ENCODE measurements at regions not wholly inside any gene's neighbourhood (a gene's known extent, or its start where the extent isn't known, plus 50 kb on each side); places are given as distances from the start of the nearest gene placed in this dataset.

DNA sequence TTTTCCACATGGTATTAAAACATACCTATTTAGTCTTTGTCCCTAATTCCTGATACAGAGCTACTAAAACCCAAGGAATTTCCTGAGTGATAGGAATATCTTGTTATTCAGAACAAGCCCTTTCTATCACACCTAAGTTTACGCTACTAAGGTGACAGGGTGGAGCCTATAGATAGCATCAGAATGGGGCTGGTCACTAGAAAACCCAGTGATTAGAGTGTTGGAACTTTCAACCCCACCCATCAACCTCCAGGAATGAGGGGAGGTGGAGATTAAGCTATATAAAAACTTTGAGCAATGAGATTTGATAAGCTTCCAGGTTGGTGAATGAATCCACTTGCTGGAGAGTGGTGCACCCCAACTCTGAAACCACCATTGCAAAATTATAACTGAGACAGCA is 62.1 kb upstream of the RNU6-1 start:
- Histone ChIP-seq H3K27ac (no peak overlapping the region), H3K4me1 (no peaks in the 10 kb centered on the region), H3K9me3 (no peaks in the 10 kb centered on the region), H3K36me3 (no peaks in the 10 kb centered on the region), H3K27me3 (no peaks in the 10 kb centered on the region), H3K4me3 (no peak overlapping the region)
- intact Hi-C loops (cut with DNase I): no loop called here
- ATAC-seq (no peak), DNase-seq (no peak)
- TF ChIP-seq, protein P1, sequence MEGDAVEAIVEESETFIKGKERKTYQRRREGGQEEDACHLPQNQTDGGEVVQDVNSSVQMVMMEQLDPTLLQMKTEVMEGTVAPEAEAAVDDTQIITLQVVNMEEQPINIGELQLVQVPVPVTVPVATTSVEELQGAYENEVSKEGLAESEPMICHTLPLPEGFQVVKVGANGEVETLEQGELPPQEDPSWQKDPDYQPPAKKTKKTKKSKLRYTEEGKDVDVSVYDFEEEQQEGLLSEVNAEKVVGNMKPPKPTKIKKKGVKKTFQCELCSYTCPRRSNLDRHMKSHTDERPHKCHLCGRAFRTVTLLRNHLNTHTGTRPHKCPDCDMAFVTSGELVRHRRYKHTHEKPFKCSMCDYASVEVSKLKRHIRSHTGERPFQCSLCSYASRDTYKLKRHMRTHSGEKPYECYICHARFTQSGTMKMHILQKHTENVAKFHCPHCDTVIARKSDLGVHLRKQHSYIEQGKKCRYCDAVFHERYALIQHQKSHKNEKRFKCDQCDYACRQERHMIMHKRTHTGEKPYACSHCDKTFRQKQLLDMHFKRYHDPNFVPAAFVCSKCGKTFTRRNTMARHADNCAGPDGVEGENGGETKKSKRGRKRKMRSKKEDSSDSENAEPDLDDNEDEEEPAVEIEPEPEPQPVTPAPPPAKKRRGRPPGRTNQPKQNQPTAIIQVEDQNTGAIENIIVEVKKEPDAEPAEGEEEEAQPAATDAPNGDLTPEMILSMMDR (IDR thresholded peaks at IDR 0.05): no peak

DNA sequence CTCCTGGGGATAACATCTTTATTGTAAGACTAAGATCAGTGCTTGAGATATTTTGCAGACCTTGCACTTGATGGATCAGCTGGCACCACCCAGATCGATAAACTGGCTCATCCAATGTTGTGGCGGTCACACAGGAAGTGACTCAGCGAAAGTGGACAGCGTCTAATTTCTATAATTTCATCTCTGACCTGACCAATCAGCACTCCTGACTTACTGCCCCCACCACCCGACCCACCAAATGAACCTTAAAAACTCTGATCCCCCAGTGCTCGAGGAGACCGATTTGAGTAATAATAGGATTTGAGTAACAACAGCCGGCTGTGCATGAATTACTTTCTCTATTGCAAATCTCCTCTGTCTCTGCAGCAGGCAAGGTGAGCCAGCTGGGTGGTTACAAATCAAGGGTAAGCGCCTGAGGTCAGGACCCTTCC is 62.7 kb upstream of the RNU6-1 start:
- intact Hi-C loops (cut with DNase I): no loop called here
- Histone ChIP-seq H3K27ac (no peak overlapping the region), H3K4me3 (no peak overlapping the region), H3K4me1 (no peaks in the 10 kb centered on the region), H3K27me3 (no peaks in the 10 kb centered on the region), H3K9me3 (no peaks in the 10 kb centered on the region), H3K36me3 (no peaks in the 10 kb centered on the region)
- ATAC-seq (no peak), DNase-seq (no peak)
- TF ChIP-seq, protein P1 (IDR thresholded peaks at IDR 0.05): no peak

DNA sequence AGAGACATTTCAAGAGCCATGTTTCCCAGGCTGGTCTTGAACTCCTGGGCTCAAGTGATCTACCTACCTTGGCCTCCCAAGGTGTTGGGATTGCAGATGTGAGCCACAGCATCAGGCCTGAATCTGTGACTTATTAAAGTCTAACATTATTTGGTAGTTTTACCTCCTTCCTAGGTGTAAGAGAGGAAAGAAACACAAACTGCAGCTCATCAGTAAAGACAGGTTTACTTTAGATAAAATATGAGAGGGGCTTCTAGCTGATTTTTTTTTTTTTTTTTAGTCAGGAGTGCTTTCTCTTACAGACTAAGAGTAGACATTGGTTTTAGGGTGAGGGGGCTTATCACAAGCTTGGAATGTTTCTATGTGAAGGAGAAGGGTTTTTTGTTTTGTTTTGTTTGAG is 63.9 kb upstream of the RNU6-1 start:
- intact Hi-C loops (cut with DNase I): no loop called here
- Histone ChIP-seq H3K27me3 (no peaks in the 10 kb centered on the region), H3K4me3 (no peak overlapping the region), H3K9me3 (no peaks in the 10 kb centered on the region), H3K27ac (no peak overlapping the region), H3K4me1 (no peaks in the 10 kb centered on the region), H3K36me3 (no peaks in the 10 kb centered on the region)
- TF ChIP-seq, protein P1 (IDR thresholded peaks at IDR 0.05): no peak
- no peak for ATAC-seq
- DNase-seq: no peak

DNA sequence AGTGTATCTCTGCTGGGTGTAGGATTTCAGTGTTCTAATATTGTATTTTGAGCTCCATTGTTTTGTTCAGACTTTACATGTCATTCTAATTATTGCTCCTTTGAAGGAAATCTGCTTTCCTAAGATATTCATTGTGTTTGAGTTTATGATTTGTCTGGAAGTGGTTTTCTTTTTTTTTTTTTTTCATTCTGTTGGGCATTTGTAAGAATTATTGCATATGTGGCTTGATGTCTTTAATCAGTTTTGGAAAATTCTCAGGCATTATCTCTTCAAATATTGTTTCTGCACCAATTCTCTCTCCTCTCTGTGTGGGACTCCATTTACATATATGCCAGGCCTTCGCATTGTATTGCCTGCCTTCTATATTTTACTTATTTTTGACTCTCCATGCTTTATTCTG is 65.8 kb upstream of the RNU6-1 start:
- Histone ChIP-seq H3K27me3 (no peaks in the 10 kb centered on the region), H3K4me3 (no peak overlapping the region), H3K4me1 (no peaks in the 10 kb centered on the region), H3K36me3 (no peaks in the 10 kb centered on the region), H3K9me3 (no peaks in the 10 kb centered on the region), H3K27ac (no peak overlapping the region)
- intact Hi-C loops (cut with DNase I): no loop called here
- ATAC-seq (no peak), DNase-seq (no peak)
- TF ChIP-seq, protein P1 (IDR thresholded peaks at IDR 0.05): no peak

DNA sequence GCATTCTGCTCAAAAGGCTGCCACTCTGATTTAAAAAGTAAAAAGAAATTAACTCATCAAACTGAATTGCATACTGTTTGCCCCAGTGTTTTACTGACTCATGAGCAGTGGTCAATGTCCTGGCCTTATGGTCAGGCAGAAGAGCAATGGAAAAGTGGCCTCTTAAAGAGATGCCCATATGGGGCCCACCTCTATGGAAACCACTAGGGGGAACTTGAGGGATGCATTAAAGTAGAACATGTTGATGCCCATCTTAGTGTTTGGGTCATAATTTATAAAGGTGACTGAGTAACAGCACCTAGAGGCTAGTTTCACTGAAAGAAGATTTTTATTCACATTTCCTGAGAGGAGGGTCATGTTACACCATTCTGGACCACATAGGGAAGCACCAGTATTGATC is 66.5 kb upstream of the RNU6-1 start:
- Histone ChIP-seq H3K9me3 (no peaks in the 10 kb centered on the region), H3K27me3 (no peaks in the 10 kb centered on the region), H3K27ac (no peak overlapping the region), H3K36me3 (no peaks in the 10 kb centered on the region), H3K4me3 (no peak overlapping the region), H3K4me1 (no peaks in the 10 kb centered on the region)
- TF ChIP-seq, protein P1 (IDR thresholded peaks at IDR 0.05): peak; percentile 8
- DNase-seq (no peak), ATAC-seq (no peak)
- intact Hi-C loops (cut with DNase I): no loop called here

DNA sequence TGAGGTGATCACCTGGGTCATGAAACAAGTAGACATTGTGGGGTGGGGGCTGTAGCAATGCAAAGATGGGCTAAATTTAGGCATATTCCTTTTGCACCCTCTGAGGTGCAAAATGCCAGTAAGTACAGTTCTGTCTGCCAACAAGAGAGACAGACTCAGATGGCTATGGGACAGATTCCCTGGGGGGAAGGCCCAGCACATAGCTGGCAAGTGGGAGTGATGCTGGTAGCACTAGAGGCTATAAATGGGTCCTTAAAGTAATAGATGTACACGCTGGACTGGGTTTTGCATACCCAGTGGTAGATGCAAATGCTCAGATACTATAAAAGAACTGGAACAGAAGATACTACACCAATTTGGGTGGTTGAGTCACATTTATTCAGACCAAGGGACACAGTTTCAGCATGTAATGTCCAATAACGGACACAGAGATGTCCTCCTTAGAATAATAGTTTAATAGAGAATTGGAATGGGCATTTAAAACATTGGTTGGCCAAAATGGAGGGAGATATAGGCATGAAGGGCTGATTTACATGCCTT is 67.4 kb upstream of the RNU6-1 start:
- Histone ChIP-seq H3K36me3 (no peaks in the 10 kb centered on the region), H3K4me1 (no peaks in the 10 kb centered on the region), H3K27me3 (no peaks in the 10 kb centered on the region), H3K9me3 (no peaks in the 10 kb centered on the region), H3K4me3 (no peak overlapping the region), H3K27ac (no peak overlapping the region)
- intact Hi-C loops (cut with DNase I): no loop called here
- DNase-seq: no peak
- ATAC-seq: no peak
- TF ChIP-seq, protein P1 (IDR thresholded peaks at IDR 0.05): no peak

Measured in upper lobe of right lung (tissue), 1 donor.